RPMI8226 (cell line): ENCODE measurements at regions not wholly inside any gene's neighbourhood (a gene's known extent, or its start where the extent isn't known, plus 50 kb on each side); places are given as distances from the start of the nearest gene placed in this dataset.
"Not testable (repeated sequence)": the region's sequence is repeated elsewhere in the genome, so short reads cannot be mapped to it uniquely, and the experiment has no call there.

Source experiments
- DNase-seq: peaks from one replicate; pipeline ENCODE4 v3.0.0-alpha.2; 2015

- DNase-seq = no peak
Observed at GRCh38 chr12:92418381-92418780, 272.7 kb upstream of the BTG1 start.

DNA sequence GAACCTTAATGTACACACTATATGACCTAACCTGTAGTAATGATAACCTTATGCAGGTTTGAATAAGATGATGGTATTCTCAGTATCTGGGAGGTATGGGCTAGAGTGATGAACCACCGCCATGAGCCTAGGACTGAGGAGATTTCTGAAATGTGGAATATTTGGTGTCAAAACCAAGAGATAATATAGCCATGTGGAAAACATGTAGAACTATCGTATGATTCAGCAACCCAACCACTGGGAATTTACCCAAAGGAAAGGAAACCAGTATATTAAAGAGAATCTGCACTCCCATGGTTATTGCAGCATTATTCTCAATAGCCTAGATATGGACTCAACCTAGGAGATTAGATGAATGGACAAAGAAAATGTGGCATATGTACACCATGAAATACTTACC lies 271.7 kb upstream of the BTG1 start:
- DNase-seq = no peak

GRCh38 chr12:92416385-92416812 lies 270.8 kb upstream of the BTG1 start:
- no peak for DNase-seq

- DNase-seq = no peak
Observed at GRCh38 chr12:92414170-92415070, 268.8 kb upstream of the BTG1 start.

DNA sequence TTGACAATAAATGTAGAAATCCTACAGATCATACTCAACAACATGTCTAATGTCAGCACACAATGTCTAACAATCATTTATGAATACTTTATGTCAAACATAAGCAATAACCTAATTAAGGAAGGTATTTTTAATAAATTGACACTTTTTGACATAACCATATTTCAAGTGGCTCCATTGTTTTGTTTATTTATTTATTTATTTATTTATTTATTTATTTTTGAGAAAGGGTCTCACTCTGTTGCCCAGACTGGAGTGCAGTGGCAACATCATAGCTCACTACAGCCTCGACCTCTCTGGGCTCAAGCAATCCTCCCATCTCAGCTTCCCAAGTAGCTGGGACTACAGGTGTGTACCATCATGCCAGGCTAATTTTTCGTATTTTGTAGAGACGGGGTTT lies 267.6 kb upstream of the BTG1 start:
- DNase-seq = no peak

DNA sequence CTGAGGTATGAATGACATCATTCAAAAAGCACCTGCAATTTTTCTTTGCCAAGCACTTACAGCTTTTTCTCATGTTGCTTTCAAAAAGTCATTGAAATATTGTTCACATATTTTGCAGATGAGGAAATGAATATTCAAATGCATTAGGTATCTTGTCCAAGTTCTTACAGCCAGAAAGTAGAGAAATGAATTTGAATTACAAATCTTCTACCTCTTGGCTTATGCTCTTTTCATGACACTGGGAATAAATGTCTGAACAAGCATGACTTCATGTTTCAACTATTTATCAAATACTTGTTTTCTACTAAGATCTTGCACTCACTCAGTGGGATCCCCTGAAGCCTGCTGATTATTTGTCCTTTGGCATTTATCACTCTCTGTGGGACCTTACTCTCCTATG lies 267.2 kb upstream of the BTG1 start:
- DNase-seq = no peak

DNA sequence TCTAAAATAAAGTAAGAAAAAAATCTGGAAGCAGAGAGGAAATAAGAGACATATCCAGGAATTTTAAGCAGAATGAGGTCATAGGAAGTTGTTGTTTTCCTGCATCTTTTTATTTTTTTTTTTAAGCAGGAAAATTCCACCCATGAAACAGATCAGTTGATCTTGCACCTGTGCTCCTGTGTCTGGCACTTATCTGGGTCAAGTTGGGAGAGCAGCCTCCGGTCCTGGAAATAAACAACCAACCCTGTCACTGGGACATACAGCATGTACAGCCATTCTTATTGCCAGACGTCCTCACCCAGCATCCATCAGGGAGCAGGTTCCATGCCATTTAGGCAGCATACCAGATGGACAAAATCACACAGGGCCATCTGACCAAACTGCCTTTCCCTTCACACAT lies 266.0 kb upstream of the BTG1 start:
- no peak for DNase-seq

DNA sequence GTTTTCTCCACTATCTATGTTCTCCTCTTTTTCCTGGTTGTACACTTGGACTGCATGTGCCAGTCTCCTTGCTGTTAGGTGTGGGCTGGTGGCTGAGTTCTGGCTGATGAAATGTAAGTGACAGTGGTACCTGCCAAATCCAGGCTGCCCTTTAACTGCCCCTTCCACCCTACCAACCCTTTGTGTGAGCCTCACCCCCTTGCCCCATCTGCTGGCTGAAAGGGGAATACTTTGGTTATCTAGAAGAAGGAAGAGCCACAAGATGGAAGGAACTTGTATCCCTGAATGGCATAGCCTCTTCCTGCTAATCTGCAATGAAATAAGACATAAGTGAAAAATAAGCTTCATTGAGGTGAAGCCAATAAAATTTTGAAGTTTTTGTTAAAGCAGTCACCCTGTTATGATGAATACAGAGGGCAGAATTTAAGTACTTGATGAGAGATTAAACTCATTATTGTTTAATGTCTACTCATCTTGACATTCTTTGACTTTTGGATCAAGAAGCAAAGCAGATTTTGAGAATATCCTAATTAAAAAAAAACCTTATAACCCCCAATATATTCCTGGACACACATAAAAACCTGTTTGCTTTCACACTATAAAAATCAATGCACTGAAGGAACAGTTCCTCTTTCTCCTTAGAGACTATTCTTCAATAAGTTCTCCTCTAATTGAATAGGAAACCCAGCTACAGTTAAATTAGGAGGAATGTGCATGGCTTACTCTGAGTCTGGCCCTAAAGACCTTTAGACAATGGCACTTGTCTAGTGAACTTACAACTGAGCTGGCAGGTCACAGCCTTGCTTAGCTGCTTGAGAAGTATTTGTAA lies 262.6 kb upstream of the BTG1 start:
- peak; percentile 68 for DNase-seq

DNA sequence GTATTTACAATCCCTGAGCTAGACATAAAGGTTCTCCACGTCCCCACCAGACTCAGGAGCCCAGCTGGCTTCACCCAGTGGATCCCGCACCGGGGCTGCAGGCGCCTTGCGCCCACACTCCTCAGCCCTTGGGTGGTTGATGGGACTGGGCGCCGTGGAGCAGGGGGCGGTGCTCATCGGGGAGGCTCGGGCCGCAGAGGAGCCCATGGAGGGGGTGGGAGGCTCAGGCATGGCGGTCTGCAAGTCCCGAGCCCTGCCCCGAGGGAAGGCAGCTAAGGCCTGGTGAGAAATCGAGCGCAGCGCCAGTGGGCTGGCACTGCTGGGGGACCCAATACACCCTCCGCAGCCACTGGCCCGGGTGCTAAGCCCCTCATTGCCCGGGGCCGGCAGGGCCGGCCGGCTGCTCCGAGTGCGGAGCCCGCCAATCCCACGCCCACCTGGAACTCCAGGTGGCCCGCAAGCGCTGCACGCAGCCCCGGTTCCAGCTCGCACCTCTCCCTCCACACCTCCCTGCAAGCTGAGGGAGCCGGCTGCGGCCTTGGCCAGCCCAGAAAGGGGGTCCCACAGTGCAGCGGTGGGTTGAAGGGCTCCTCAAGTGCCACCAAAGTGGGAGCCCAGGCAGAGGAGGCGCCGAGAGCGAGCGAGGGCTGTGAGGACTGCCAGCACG lies 260.9 kb upstream of the BTG1 start:
- DNase-seq = not testable (repeated sequence)

GRCh38 chr12:92405801-92406251 lies 260.2 kb upstream of the BTG1 start:
- DNase-seq = not testable (repeated sequence)

DNA sequence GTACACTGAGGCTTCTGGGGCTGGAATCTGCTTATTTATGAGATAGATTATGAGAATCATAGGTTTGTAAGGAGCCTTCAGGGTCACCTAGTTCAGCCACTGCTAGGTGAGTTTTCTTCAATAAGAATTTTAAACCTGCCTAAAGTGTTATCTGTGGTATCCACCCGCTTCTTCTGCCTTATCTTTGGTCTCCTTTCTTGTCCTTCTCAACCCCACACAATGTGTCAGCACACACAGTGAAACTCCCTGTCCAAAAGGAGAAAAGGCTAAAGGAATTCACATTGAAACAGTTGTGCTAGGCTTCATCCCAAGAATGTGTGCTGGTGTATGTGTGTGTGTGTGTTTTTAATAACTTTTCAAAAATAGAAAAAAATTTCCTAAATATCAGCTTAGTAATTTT lies 259.3 kb upstream of the BTG1 start:
- DNase-seq = no peak

- no peak for DNase-seq
Observed at GRCh38 chr12:92404259-92404894, 258.7 kb upstream of the BTG1 start.

DNA sequence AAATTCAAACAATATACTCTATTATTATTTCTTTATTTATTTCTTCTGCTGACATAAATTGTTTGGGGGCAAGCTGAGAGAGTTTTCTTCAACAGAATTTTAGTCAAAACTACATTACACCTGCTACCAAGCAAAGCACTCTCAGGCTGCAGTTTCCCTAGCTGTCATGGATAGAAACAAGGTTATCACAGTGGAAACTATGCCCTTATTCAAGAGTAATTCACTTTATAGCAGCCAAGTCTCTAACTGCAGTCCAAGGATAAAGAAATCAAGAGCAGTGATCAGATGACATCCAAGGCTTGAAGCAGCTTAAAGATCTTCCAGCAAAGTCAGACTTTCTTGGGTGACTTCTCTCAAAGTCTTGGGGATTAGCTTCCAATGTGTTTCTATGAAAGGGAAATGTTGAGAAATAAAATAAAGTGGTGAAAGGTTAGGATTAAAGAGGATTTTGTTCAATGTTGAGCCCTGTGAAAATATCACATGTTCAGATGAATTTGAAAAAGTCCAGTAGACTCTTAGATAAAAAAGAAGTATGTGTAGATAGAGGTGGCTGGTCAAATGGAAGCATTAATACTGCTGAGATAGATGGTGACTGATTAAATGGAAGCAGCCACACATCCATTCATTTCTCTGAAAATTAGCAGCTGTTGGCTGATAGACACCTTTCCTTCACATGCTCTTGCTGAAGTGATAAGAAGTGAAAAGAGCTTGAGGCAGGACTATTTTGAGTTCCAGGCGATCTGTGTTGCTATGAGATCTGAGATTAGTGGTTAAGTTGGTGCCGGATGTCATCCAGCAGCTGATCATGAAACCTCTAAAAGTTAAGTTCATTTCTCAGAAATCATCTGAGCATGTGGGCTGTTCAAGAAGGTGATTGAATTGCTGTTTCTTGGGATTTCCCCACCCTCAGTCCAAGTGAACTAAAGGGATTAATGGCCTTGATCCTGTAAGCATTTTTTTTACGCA lies 257.8 kb upstream of the BTG1 start:
- peak; percentile 22 for DNase-seq

DNA sequence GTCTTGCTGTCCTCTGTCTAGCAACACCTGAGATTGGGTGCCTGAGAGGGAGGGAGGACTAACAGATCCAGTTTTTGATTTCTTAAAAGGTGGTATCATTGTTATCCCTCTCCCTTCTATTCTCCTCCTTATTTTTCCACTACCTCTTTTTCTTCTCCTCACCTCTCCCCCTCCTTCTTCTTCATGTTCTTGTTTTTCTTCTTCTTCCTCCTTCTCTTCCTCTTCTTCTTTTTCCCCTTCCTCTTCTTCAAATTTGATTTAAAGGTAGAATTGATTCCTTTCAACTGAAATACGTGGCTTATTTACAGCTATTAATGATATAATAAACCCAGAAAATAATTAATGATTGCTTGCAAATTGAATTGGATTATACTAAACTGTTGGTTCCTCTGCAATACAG lies 256.8 kb upstream of the BTG1 start:
- no peak for DNase-seq

DNA sequence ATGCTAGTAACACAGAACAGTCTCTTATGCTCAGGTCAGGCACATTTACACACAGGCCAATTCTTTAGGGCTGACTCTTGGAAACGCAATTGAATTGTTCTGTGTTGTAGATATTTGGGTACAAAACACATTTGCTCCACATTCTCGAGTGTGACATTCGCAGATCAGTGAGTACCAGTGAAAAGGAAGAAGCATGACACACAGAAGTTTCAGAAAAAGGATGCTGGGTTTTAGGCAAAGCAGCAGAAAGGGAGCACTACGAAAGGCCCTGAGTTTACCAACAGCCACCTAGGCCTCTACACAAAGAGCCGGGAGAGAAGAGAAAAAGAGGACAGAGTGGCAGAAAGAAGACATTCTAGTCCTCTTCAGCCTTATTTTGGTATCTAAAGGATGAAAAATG lies 254.4 kb upstream of the BTG1 start:
- DNase-seq = no peak

DNA sequence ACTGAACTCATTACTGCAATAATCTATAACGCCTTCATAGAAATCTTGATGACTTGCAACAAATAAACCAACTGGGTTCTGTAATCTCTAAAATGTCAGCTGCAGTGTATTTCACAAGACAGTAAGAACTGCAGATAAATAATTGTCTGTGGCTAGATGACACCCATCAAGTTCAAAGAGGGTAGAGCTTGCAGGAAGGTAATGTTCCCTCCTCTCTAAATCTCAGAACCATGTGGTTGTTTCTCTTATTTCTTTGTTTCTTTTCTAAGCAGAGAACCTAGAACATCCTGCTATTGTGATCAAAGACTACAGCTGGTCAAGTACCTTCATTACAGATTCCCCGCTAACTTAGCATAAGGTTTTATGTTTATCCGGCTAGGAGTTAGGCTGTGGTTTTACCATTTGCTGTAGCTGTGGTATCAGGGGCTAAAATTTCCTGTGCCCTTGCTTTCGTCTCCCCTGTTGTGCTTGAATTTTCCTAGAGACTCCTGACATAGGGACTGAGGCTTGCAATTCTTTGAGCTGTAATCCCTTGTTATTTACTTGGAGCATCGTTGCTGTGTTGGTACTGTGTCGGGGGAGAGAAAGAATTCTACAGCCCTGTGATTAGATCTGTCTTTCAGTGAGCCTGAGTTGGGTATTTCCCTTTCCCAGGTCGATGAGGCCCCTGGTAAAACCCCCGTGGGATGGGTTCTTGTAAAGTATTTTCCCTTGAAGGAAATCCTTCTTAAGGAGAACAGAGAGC lies 253.1 kb upstream of the BTG1 start:
- no peak for DNase-seq

DNA sequence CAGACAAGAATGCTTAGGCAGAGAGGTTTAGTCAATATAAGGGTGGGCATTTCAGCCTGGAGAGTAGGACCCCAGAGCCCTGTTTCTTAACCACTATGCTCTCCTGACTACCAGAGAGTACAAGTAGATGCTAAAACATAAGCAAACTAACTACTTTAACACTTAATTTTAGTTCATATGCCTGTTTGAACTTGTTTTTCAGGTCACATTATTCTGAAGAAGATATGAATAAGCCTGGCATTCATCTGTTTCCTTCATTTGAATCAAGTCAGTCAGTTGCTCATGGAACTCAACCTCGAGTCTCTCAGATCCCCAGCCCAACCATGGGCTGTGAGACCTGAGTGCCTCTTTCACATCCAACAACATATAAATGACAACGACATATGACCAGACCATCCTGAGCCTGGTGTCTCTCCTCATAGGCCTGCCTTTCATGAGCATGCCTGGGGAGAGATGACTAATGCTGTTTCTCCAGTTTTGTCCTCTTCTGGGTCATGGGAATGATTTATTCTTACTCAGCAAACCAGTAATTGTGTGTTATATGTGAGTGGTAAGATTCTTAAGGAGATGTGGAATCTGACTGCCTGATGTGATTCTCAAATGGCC lies 251.1 kb upstream of the BTG1 start:
- no peak for DNase-seq

DNA sequence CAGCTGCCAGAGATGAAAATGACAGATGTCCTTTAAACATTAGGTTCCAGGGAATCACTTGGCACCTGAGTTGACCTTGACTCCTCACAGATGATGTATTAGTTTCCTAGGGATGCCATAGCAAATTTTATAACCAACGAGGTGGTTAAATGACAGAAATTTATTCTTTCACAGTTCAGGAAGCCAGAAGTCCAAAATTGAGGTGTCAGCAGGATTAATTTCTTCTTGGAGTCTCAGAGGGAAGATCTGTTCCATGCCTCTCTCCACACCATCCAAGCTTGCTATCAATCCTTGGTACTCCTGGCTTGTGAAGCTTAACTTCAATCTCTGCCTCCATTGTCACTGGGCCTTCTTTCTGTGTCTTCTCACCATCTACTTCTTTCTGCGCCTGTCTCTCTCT lies 249.7 kb upstream of the BTG1 start:
- DNase-seq = no peak

DNA sequence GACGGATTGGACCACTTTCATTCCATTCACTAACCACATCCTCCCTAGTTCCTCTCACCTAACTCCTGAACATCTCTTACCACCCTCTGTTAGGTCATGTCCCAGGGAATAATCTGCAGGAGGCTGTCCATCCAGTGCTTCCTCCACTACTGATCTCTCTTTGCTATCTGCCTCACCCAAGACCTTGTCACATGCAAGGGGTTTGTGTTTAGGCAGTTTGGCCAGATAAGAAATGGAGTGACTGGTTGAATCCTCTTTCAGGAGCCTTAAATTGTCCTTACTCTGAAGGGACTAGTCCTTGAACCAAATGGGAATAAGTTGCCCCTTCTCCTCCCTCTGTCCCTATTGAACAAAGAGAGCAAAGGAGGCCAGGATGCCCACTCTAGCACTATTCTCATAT lies 249.2 kb upstream of the BTG1 start:
- DNase-seq = no peak

- no peak for DNase-seq
Observed at GRCh38 chr12:92393504-92393903, 247.9 kb upstream of the BTG1 start.
